Mesenchymal stem cell (in vitro differentiated cells and primary cell): ENCODE measurements at regions not wholly inside any gene's neighbourhood (a gene's known extent, or its start where the extent isn't known, plus 50 kb on each side); places are given as distances from the start of the nearest gene placed in this dataset.

ENCODE experiments used
- DNase-seq: peaks from one replicate; pipeline ENCODE4 v3.0.0-alpha.2; 2013
- H2AFZ ChIP-seq: one replicate; pipeline ENCODE4 v1.6.1; 2013; ENCODE audit warnings: low read depth, mild to moderate bottlenecking, control low read depth, inconsistent platforms, low read length, moderate library complexity
- H2AK5ac ChIP-seq: 2 replicates; pipeline ENCODE4 v1.6.1; 2013; ENCODE audit warnings: low read length, moderate library complexity, mild to moderate bottlenecking, inconsistent platforms; ENCODE audit not compliant: severe bottlenecking
- H2BK120ac ChIP-seq: one replicate; pipeline ENCODE4 v1.6.1; 2013; ENCODE audit warnings: low read depth, mild to moderate bottlenecking, inconsistent platforms, low read length, moderate library complexity
- H2BK12ac ChIP-seq, 2 experiments: one replicate each; pipeline ENCODE4 v1.6.1; 2013; ENCODE audit warnings: inconsistent platforms in 2 of 2, low read length in 2 of 2, mild to moderate bottlenecking in 2 of 2, moderate library complexity in 2 of 2, control low read depth in 1 of 2
- H2BK15ac ChIP-seq: one replicate; pipeline ENCODE4 v1.6.1; 2013; ENCODE audit warnings: mild to moderate bottlenecking, low read depth, inconsistent platforms; ENCODE audit not compliant: poor library complexity, severe bottlenecking
- H2BK5ac ChIP-seq: 2 replicates; pipeline ENCODE4 v1.6.1; 2013; ENCODE audit warnings: low read depth, mild to moderate bottlenecking, low read length, control low read depth, inconsistent platforms; ENCODE audit not compliant: poor library complexity, severe bottlenecking
- H3K14ac ChIP-seq, 2 experiments: one replicate each; pipeline ENCODE4 v1.6.1; 2013; ENCODE audit warnings: inconsistent platforms in 2 of 2, low read length in 2 of 2, control low read depth in 1 of 2, mild to moderate bottlenecking in 1 of 2, moderate library complexity in 1 of 2
- H3K18ac ChIP-seq, 2 experiments: one replicate each; pipeline ENCODE4 v1.6.1; 2013; ENCODE audit warnings: inconsistent platforms in 2 of 2, low read length in 2 of 2, control low read depth in 1 of 2, low read depth in 1 of 2, mild to moderate bottlenecking in 1 of 2
- H3K23ac ChIP-seq, 2 experiments: one replicate each; pipeline ENCODE4 v1.6.1; 2013; ENCODE audit warnings: inconsistent platforms in 2 of 2, low read length in 2 of 2, mild to moderate bottlenecking in 2 of 2, moderate library complexity in 2 of 2, control low read depth in 1 of 2
- H3K27ac ChIP-seq: 2 replicates; pipeline ENCODE4 v1.5.1; 2013; ENCODE audit warnings: mild to moderate bottlenecking, moderate library complexity, low read length, control low read depth, inconsistent platforms; ENCODE audit not compliant: poor library complexity, severe bottlenecking
- H3K27me3 ChIP-seq, 2 experiments: 2 replicates each; pipeline versions ENCODE4 v1.6.1 to v1.7.0; 2013; ENCODE audit warnings: low read length in 2 of 2, mild to moderate bottlenecking in 2 of 2, moderate library complexity in 2 of 2, control low read depth in 1 of 2, inconsistent platforms in 1 of 2; ENCODE audit not compliant: control insufficient read depth in 1 of 2, insufficient read depth in 1 of 2
- H3K36me3 ChIP-seq, 2 experiments: 2 replicates each; pipeline versions ENCODE4 v1.6.1 to v1.7.0; 2013; ENCODE audit warnings: low read length in 2 of 2, control low read depth in 1 of 2, inconsistent platforms in 1 of 2, low read depth in 1 of 2, mild to moderate bottlenecking in 1 of 2; ENCODE audit not compliant: insufficient read depth in 2 of 2, control insufficient read depth in 1 of 2
- H3K4ac ChIP-seq, 2 experiments: one replicate each; pipeline ENCODE4 v1.6.1; 2013; ENCODE audit warnings: inconsistent platforms in 2 of 2, low read length in 2 of 2, mild to moderate bottlenecking in 2 of 2, moderate library complexity in 2 of 2, control low read depth in 1 of 2, low read depth in 1 of 2
- H3K4me1 ChIP-seq: 2 replicates; pipeline ENCODE4 v1.6.1; 2013; ENCODE audit warnings: low read depth, low read length, control low read depth; ENCODE audit not compliant: control insufficient read depth, insufficient read depth
- H3K4me2 ChIP-seq: 2 replicates; pipeline ENCODE4 v1.6.1; 2013; ENCODE audit warnings: low read length, mild to moderate bottlenecking, inconsistent platforms; ENCODE audit not compliant: poor library complexity, severe bottlenecking
- H3K4me3 ChIP-seq, 2 experiments: 2 replicates each; pipeline versions ENCODE4 v1.5.1 to v1.7.0; 2013; ENCODE audit warnings: low read length in 2 of 2, mild to moderate bottlenecking in 2 of 2, control low read depth in 1 of 2, low read depth in 1 of 2; ENCODE audit not compliant: insufficient read depth in 1 of 2
- H3K79me1 ChIP-seq: replicated peaks from 2 replicates; pipeline ENCODE4 v1.6.1; 2013; ENCODE audit warnings: mild to moderate bottlenecking, control low read depth, low read length, inconsistent platforms; ENCODE audit not compliant: poor library complexity, severe bottlenecking
- H3K9ac ChIP-seq: 2 replicates; pipeline ENCODE4 v1.7.0; 2013; ENCODE audit warnings: mild to moderate bottlenecking, low read length, moderate library complexity
- H3K9me3 ChIP-seq: 2 replicates; pipeline ENCODE4 v1.7.0; 2013; ENCODE audit warnings: mild to moderate bottlenecking, low read length; ENCODE audit not compliant: control insufficient read depth
- H4K8ac ChIP-seq: one replicate; pipeline ENCODE4 v1.6.1; 2013; ENCODE audit warnings: inconsistent platforms, mild to moderate bottlenecking, low read length, moderate library complexity
- H4K91ac ChIP-seq: one replicate; pipeline ENCODE4 v1.6.1; 2013; ENCODE audit warnings: mild to moderate bottlenecking, low read length, inconsistent platforms
- WGBS: methylation state at CpG from one replicate; pipeline ENCODE4 v1.1.7; 2013; ENCODE audit warnings: mixed read lengths; 5-methylcytosine and 5-hydroxymethylcytosine counted together

DNA sequence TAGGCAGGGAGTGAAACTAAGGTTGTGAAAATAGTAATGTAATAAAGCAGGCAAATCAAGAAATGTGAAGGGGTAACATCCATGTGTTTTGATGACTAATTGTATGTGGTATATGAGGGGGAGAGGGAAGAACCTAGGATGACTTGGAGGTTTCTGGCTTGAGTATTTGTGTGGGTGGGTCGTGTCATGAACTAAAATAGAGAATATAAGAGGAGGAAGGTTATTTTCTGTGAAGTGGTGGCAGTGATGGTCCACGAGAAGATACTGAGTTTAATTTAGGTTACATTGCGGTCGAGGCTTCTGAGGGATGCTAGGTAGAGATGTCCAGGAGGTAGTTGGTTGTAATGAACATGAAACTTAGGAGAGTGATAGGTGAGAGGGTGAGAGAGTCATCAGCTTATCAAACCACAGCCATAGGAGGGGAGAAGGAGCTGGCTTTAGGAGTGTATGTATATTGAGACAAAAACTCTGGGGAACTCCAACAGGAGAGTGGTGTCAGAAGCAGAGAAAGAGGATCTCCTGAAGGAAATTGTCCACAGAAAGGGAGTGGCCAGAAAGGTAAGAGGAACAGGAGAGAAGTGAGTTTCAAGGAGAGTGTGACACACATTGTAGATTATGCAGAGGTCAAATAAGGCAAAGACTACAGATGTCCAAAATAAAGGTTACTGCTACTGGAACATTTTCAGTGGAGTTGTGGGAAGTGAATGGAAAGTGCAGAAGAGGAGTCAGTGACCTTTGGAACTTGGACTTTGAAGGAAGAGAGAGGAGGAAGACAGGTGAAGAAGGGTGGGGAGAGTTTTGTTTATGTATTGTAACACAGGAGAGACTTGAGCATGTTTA lies 89.0 kb upstream of the MACF1 start:
- H2BK12ac ChIP-seq = no peak overlapping the region
- 75% methylated on average over 4 of the region's 4 CpGs for WGBS
- no peaks in the 10 kb centered on the region for H3K27me3 ChIP-seq
- peak overlapping the region; percentile 27 for H2AK5ac ChIP-seq
- H2BK15ac ChIP-seq = peak overlapping the region; percentile 57
- no peak overlapping the region for H3K4ac ChIP-seq
- peaks cover 3% of the 10 kb centered on the region in 2 experiments for H3K36me3 ChIP-seq
- H3K9me3 ChIP-seq = no peaks in the 10 kb centered on the region
- H4K8ac ChIP-seq = no peak overlapping the region
- no peaks in the 10 kb centered on the region for H3K79me1 ChIP-seq
- H3K27ac ChIP-seq = no peak overlapping the region
- H3K18ac ChIP-seq = no peak overlapping the region
- no peak overlapping the region for H3K9ac ChIP-seq
- H4K91ac ChIP-seq = no peak overlapping the region
- peaks cover 8% of the 10 kb centered on the region for H3K4me1 ChIP-seq
- DNase-seq = peak; percentile 58
- no peak overlapping the region for H3K4me2 ChIP-seq
- H2BK120ac ChIP-seq = no peak overlapping the region
- H3K4me3 ChIP-seq = no peak overlapping the region
- no peak overlapping the region for H3K23ac ChIP-seq
- no peak overlapping the region for H2BK5ac ChIP-seq
- no peak overlapping the region for H2AFZ ChIP-seq
- no peak overlapping the region for H3K14ac ChIP-seq

DNA sequence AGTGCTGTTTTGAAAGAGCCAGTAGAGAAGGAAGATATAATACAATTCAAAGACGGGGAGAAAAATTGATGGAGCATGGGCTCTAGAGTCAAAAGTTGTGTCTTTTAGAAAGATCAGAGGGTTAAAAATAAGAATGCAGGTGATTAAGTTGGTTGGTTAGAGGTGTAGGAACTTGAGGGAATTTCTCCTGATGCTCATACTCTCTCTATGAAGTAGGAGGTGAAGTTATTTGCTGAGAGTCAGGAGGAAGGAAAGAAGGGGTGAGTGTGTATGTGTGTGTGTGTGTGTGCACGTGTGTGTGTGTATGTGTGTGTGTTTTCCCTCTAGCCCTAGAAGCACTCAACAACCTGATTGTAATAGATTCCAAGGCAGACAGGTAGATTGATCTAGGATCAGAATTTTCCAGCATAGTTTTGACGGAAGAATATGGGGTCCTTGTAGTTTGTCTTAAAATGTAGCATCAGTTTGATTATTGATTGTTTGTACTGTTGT lies 88.3 kb upstream of the MACF1 start:
- Histone ChIP-seq H3K4me1 (peaks cover 7% of the 10 kb centered on the region), H3K27me3 (no peaks in the 10 kb centered on the region), H3K79me1 (no peaks in the 10 kb centered on the region), H3K9ac (no peak overlapping the region), H3K9me3 (no peaks in the 10 kb centered on the region), H3K4me2 (no peak overlapping the region), H3K14ac (no peak overlapping the region), H3K4me3 (no peak overlapping the region), H2BK5ac (no peak overlapping the region), H3K23ac (no peak overlapping the region), H2AK5ac (no peak overlapping the region), H3K27ac (no peak overlapping the region), H3K4ac (no peak overlapping the region), H3K36me3 (peaks cover 3 to 7% of the 10 kb centered on the region in 2 experiments), H2BK120ac (no peak overlapping the region), H2BK15ac (no peak overlapping the region), H4K8ac (no peak overlapping the region), H2BK12ac (no peak overlapping the region), H3K18ac (peak overlapping the region in 1 of 2 experiments; percentile 48), H2AFZ (no peak overlapping the region), H4K91ac (no peak overlapping the region)
- WGBS = 96% methylated on average over 3 of the region's 3 CpGs
- no peak for DNase-seq

DNA sequence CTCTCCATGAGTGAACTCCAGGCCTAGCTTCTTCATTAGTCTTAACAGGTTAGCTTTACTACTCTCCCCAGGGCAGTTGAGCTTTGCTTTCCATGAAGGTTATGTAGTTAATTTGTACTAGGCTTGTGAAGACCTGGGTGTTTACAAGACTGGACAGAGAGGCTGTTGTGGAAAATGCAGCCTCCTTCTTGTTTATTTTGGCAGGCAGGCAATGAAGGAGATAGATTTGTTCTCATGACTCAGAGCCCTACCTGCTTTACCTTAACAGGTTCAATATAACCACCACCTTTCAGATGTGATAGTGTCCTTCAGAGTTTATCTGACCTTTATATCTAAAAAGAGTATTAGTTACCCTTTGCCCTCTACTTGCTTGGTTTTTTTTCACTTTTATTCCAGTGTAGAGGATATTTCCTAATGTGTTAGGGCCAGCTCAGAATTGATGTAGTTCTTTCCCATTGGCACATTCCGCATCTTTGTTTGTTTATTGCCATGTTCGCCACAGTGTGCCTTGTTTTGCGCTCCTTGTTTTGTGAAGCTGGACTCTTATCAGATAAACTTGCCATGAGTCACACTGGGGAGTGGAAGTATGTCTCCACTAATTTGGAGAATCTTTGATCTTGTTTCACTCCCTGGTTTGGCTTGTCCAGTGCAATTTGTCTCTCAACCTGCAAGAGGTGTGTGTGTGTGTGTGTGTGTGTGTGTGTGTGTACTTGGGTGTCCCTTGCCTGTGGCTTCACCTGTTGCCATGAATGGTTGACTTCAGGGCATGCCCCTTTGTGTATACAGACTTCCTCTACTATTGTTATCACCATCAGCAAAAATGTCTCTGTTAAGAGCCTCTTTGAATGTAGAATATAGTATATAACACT lies 87.4 kb upstream of the MACF1 start:
- Histone ChIP-seq H2BK5ac (no peak overlapping the region), H4K8ac (no peak overlapping the region), H2BK12ac (no peak overlapping the region), H3K23ac (no peak overlapping the region), H3K4ac (no peak overlapping the region), H2AFZ (no peak overlapping the region), H3K9me3 (no peaks in the 10 kb centered on the region), H3K18ac (peak overlapping the region in 1 of 2 experiments; percentile 58), H3K27ac (no peak overlapping the region), H2AK5ac (no peak overlapping the region), H3K14ac (no peak overlapping the region), H4K91ac (no peak overlapping the region), H2BK15ac (no peak overlapping the region), H3K27me3 (no peaks in the 10 kb centered on the region), H3K36me3 (peaks cover 7% of the 10 kb centered on the region in 2 experiments), H2BK120ac (no peak overlapping the region), H3K79me1 (no peaks in the 10 kb centered on the region), H3K4me3 (no peak overlapping the region), H3K4me2 (no peak overlapping the region), H3K9ac (no peak overlapping the region), H3K4me1 (peaks cover 7% of the 10 kb centered on the region)
- peak; percentile 75 for DNase-seq
- 31% methylated on average over 3 of the region's 3 CpGs for WGBS

- Histone ChIP-seq H3K27me3 (no peaks in the 10 kb centered on the region), H2AFZ (no peak overlapping the region), H3K4ac (no peak overlapping the region), H2BK12ac (no peak overlapping the region), H3K23ac (no peak overlapping the region), H3K36me3 (peaks cover 10 to 12% of the 10 kb centered on the region in 2 experiments), H3K18ac (peak overlapping the region in 1 of 2 experiments; percentile 48), H3K4me3 (no peak overlapping the region), H3K27ac (peak overlapping the region; percentile 13), H2AK5ac (no peak overlapping the region), H3K14ac (no peak overlapping the region), H3K4me1 (peaks cover 6% of the 10 kb centered on the region), H4K91ac (no peak overlapping the region), H2BK5ac (no peak overlapping the region), H3K9ac (no peak overlapping the region), H3K9me3 (no peaks in the 10 kb centered on the region), H4K8ac (no peak overlapping the region), H3K4me2 (no peak overlapping the region), H3K79me1 (no peaks in the 10 kb centered on the region), H2BK15ac (no peak overlapping the region), H2BK120ac (no peak overlapping the region)
- peak; percentile 45 for DNase-seq
- WGBS = 80% methylated on average over 1 of the region's 1 CpG
Observed at GRCh38 chr1:39117899-39118450, 86.5 kb upstream of the MACF1 start.
